ENCODE measurements at regions not wholly inside any gene's neighbourhood (a gene's known extent, or its start where the extent isn't known, plus 50 kb on each side); places are given as distances from the start of the nearest gene placed in this dataset.

DNA sequence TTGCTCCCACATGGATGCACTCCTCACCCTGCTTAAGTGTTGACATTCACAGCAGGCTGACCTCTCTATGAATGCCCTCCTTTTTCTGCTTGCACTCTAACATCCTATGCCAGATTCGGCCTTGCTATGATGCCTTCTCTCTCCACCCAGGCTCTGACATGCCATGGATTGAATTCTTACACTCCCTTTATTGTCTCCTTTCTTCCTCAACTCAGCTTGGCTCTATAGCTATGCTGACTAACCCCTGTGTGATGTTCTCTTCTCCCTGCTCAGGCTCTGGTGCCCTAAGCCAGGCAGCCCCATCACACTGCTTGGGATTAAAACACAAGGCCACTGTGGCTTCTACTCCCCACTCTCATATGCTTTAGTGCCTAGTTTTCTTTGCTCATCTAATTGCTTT, 563.7 kb downstream of the NSUN3 start:
- TF ChIP-seq SMAD4 (CRISPR knock-in tag; IDR thresholded peaks at IDR 0.05) (no peak), ETV6 (CRISPR knock-in tag; IDR thresholded peaks at IDR 0.05) (no peak), ZNF416 (CRISPR knock-in tag; IDR thresholded peaks at IDR 0.05) (no peak)
- ChIA-PET CTCF (no interaction called here), POLR2A (no interaction called here)
- 0 out of 2 replicates have a peak overlapping the region, but pooled peaks have one; percentile 31 for H3K27ac Mint-ChIP-seq
- ATAC-seq: peak; percentile 82
- peaks cover 6% of the 10 kb centered on the region for H3K4me1 Mint-ChIP-seq
- DNase-seq (ENCODE audit: low spot score): no peak
- H3K27me3 Mint-ChIP-seq (ENCODE audit: low read depth): no peaks in the 10 kb centered on the region
- no peak overlapping the region for H3K4me3 Mint-ChIP-seq
- H3K9me3 Mint-ChIP-seq: peaks cover 4% of the 10 kb centered on the region
- H3K36me3 Mint-ChIP-seq: no peaks in the 10 kb centered on the region

DNA sequence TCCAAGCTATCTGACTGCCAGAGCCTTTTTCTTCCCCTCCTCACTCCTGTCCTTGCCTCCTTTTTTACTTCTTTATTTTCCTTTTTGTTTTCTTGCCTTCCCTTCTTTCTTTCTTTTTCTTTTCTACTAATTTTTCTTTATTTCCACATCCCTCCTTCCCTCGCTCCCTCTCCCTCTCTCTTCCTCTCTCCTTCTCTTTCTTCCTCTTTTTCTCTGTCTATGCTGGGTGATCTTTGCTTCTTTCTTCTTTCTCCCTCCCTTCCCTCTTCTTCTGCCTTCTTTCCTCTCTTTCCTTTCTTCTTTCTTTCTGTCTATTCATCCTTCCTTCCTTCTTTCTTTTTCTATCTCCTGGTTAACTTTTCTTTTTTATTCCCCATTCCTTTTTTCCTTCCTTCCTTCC, 564.8 kb downstream of the NSUN3 start:
- H3K9me3 Mint-ChIP-seq: peaks cover 13% of the 10 kb centered on the region
- H3K27ac Mint-ChIP-seq: no peak overlapping the region
- H3K4me3 Mint-ChIP-seq: no peak overlapping the region
- ChIA-PET POLR2A (no interaction called here), CTCF (no interaction called here)
- ATAC-seq (no peak), DNase-seq (ENCODE audit: low spot score) (no peak)
- H3K36me3 Mint-ChIP-seq: peaks cover 2% of the 10 kb centered on the region; the same call in 1 of the 2 replicates
- H3K27me3 Mint-ChIP-seq (ENCODE audit: low read depth): no peaks in the 10 kb centered on the region; the same call in 1 of the 2 replicates
- H3K4me1 Mint-ChIP-seq: peaks cover 6% of the 10 kb centered on the region
- TF ChIP-seq, protein P1, sequence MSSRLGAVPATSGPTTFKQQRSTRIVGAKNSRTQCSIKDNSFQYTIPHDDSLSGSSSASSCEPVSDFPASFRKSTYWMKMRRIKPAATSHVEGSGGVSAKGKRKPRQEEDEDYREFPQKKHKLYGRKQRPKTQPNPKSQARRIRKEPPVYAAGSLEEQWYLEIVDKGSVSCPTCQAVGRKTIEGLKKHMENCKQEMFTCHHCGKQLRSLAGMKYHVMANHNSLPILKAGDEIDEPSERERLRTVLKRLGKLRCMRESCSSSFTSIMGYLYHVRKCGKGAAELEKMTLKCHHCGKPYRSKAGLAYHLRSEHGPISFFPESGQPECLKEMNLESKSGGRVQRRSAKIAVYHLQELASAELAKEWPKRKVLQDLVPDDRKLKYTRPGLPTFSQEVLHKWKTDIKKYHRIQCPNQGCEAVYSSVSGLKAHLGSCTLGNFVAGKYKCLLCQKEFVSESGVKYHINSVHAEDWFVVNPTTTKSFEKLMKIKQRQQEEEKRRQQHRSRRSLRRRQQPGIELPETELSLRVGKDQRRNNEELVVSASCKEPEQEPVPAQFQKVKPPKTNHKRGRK (CRISPR knock-in tag; IDR thresholded peaks at IDR 0.05; ENCODE audit: borderline replicate concordance): peak; percentile 91
- no peak for TF ChIP-seq FOXK1 (CRISPR knock-in tag; IDR thresholded peaks at IDR 0.05)

GRCh38 chr3:94643400-94643799, 580.5 kb downstream of the NSUN3 start:
- TF ChIP-seq, protein P2, sequence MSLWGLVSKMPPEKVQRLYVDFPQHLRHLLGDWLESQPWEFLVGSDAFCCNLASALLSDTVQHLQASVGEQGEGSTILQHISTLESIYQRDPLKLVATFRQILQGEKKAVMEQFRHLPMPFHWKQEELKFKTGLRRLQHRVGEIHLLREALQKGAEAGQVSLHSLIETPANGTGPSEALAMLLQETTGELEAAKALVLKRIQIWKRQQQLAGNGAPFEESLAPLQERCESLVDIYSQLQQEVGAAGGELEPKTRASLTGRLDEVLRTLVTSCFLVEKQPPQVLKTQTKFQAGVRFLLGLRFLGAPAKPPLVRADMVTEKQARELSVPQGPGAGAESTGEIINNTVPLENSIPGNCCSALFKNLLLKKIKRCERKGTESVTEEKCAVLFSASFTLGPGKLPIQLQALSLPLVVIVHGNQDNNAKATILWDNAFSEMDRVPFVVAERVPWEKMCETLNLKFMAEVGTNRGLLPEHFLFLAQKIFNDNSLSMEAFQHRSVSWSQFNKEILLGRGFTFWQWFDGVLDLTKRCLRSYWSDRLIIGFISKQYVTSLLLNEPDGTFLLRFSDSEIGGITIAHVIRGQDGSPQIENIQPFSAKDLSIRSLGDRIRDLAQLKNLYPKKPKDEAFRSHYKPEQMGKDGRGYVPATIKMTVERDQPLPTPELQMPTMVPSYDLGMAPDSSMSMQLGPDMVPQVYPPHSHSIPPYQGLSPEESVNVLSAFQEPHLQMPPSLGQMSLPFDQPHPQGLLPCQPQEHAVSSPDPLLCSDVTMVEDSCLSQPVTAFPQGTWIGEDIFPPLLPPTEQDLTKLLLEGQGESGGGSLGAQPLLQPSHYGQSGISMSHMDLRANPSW (CRISPR knock-in tag; conservative IDR thresholded peaks at IDR 0.05; ENCODE audit: low read depth): no peak
- no peak for TF ChIP-seq RORB (CRISPR knock-in tag; IDR thresholded peaks at IDR 0.05)
- TF ChIP-seq NFE2L1 (CRISPR knock-in tag; IDR thresholded peaks at IDR 0.05): peak; percentile 82
- TF ChIP-seq, protein P3, sequence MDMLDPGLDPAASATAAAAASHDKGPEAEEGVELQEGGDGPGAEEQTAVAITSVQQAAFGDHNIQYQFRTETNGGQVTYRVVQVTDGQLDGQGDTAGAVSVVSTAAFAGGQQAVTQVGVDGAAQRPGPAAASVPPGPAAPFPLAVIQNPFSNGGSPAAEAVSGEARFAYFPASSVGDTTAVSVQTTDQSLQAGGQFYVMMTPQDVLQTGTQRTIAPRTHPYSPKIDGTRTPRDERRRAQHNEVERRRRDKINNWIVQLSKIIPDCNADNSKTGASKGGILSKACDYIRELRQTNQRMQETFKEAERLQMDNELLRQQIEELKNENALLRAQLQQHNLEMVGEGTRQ (CRISPR knock-in tag; IDR thresholded peaks at IDR 0.05): peak; percentile 40; the same call in 1 of the 2 replicates
- no peak overlapping the region for H3K4me3 Mint-ChIP-seq
- peaks cover 42% of the 10 kb centered on the region for H3K9me3 Mint-ChIP-seq
- H3K4me1 Mint-ChIP-seq: peaks cover 17% of the 10 kb centered on the region
- H3K27me3 Mint-ChIP-seq (ENCODE audit: low read depth): no peaks in the 10 kb centered on the region
- DNase-seq (ENCODE audit: low spot score) (peak; percentile 25), ATAC-seq (peak; percentile 98)
- H3K36me3 Mint-ChIP-seq: peaks cover 20% of the 10 kb centered on the region
- H3K27ac Mint-ChIP-seq: peak overlapping the region; percentile 87
- CTCF ChIA-PET: no interaction called here
- POLR2A ChIA-PET: no interaction called here

GRCh38 chr3:94645790-94646189, 582.9 kb downstream of the NSUN3 start:
- Mint-ChIP-seq H3K27ac (no peak overlapping the region), H3K9me3 (peaks cover 47% of the 10 kb centered on the region), H3K4me1 (peaks cover 17% of the 10 kb centered on the region), H3K27me3 (ENCODE audit: low read depth) (no peaks in the 10 kb centered on the region), H3K4me3 (no peak overlapping the region), H3K36me3 (peaks cover 25% of the 10 kb centered on the region)
- ATAC-seq (no peak), DNase-seq (ENCODE audit: low spot score) (no peak)
- CTCF ChIA-PET: no interaction called here
- POLR2A ChIA-PET: no interaction called here
- TF ChIP-seq SP1 (CRISPR knock-in tag; conservative IDR thresholded peaks at IDR 0.05) (no peak), ZNF671 (CRISPR knock-in tag; IDR thresholded peaks at IDR 0.05) (no peak), TCF7 (CRISPR knock-in tag; IDR thresholded peaks at IDR 0.05; ENCODE audit: low read depth) (no peak), ZNF263 (CRISPR knock-in tag; IDR thresholded peaks at IDR 0.05; ENCODE audit: low read depth) (no peak), NFE2L1 (CRISPR knock-in tag; IDR thresholded peaks at IDR 0.05) (no peak), AR (CRISPR knock-in tag; IDR thresholded peaks at IDR 0.05) (no peak), E2F4 (CRISPR knock-in tag; IDR thresholded peaks at IDR 0.05; ENCODE audit: borderline replicate concordance, low read depth) (no peak), NFYB (CRISPR knock-in tag; conservative IDR thresholded peaks at IDR 0.05; ENCODE audit: low read depth) (no peak)
- TF ChIP-seq, protein P4, sequence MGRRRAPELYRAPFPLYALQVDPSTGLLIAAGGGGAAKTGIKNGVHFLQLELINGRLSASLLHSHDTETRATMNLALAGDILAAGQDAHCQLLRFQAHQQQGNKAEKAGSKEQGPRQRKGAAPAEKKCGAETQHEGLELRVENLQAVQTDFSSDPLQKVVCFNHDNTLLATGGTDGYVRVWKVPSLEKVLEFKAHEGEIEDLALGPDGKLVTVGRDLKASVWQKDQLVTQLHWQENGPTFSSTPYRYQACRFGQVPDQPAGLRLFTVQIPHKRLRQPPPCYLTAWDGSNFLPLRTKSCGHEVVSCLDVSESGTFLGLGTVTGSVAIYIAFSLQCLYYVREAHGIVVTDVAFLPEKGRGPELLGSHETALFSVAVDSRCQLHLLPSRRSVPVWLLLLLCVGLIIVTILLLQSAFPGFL (CRISPR knock-in tag; IDR thresholded peaks at IDR 0.05; ENCODE audit: borderline replicate concordance): no peak

Data from WTC11 (cell line).